ENCODE measurements at regions not wholly inside any gene's neighbourhood (a gene's known extent, or its start where the extent isn't known, plus 50 kb on each side); places are given as distances from the start of the nearest gene placed in this dataset.

DNA sequence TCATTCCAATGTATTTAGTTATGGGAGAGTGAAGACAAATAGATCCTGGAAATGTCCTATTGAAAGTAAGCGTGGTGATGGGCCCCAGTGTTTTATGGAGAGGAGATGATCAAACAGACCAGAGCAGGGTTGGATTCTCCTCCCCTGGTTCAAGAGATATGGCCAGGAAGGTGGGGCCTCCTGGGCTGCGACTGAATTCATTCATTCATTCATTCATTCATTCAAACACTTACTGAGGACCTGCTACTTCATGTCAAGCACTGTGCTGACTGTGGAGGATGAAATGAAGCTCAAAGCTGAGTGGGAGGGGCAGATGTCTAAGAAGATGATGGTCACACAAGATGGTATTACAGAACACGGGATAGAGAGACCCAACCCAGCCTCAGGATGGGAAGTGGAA is 71.5 kb upstream of the TNR start:
- Histone ChIP-seq H3K18ac (ENCODE audit: extremely low read depth, low read length) (no peak overlapping the region), H2AK5ac (ENCODE audit: low read depth, low read length) (no peak overlapping the region), H3K4me2 (ENCODE audit: insufficient read depth in 1 of 2, low read depth in 2 of 2, low read length in 2 of 2) (no peak overlapping the region), H2BK5ac (ENCODE audit: low read depth, low read length) (no peak overlapping the region), H3K27ac (ENCODE audit: low read depth, low read length) (no peak overlapping the region), H3K9ac (replicated peaks in 1 of 4; ENCODE audit: extremely low read depth in 1 of 4, low read depth in 3 of 4, low read length in 3 of 4) (no peak overlapping the region), H2BK15ac (ENCODE audit: low read length) (no peak overlapping the region), H4K20me1 (replicated peaks in 1 of 2; ENCODE audit: control insufficient read depth in 1 of 2, insufficient read depth in 2 of 2, low read length in 2 of 2) (no peaks in the 10 kb centered on the region), H3K27me3 (replicated peaks in 1 of 4; ENCODE audit: control insufficient read depth in 3 of 4, extremely low read depth in 1 of 4, insufficient read depth in 3 of 4, low read length in 3 of 4) (peaks cover 0 to 2% (median 0%) of the 10 kb centered on the region in 4 experiments; a peak in 1 of 7 replicates), H3K23ac (ENCODE audit: insufficient read length) (no peak overlapping the region), H3K79me1 (ENCODE audit: low read depth, low read length) (no peaks in the 10 kb centered on the region), H2BK20ac (ENCODE audit: low read length) (no peak overlapping the region), H3K23me2 (ENCODE audit: low read depth, low read length) (no peaks in the 10 kb centered on the region), H3K9me3 (ENCODE audit: insufficient read depth in 2 of 2, low read depth in 1 of 2, low read length in 1 of 2) (no peaks in the 10 kb centered on the region), H2BK120ac (replicated peaks; ENCODE audit: low read depth, low read length) (no peak overlapping the region), H3K79me2 (ENCODE audit: control insufficient read depth in 1 of 2, insufficient read depth in 2 of 2, low read length in 2 of 2) (no peaks in the 10 kb centered on the region), H3K36me3 (ENCODE audit: control insufficient read depth in 2 of 4, insufficient read depth in 4 of 4, low read length in 3 of 4) (no peaks in the 10 kb centered on the region), H2BK12ac (ENCODE audit: low read depth, low read length) (no peak overlapping the region), H3K4ac (replicated peaks; ENCODE audit: insufficient read length, low read depth, low read length) (no peak overlapping the region), H4K5ac (ENCODE audit: insufficient read length, low read depth, low read length) (no peak overlapping the region), H4K91ac (replicated peaks; ENCODE audit: insufficient read length, low read length) (no peak overlapping the region), H4K8ac (ENCODE audit: extremely low read depth, insufficient read depth, low read length) (no peak overlapping the region), H3K4me1 (replicated peaks in 1 of 4; ENCODE audit: control insufficient read depth in 3 of 4, insufficient read depth in 4 of 4, low read length in 3 of 4) (peaks cover 0 to 3% (median 0%) of the 10 kb centered on the region in 4 experiments; a peak in 1 of 7 replicates), H3K56ac (replicated peaks; ENCODE audit: insufficient read length, low read depth, low read length) (no peak overlapping the region), H2AFZ (ENCODE audit: low read length) (no peak overlapping the region), H3K4me3 (ENCODE audit: extremely low read depth in 1 of 4, insufficient read depth in 2 of 4, low read depth in 3 of 4, low read length in 4 of 4) (no peak overlapping the region), H3K14ac (ENCODE audit: insufficient read length) (no peak overlapping the region)
- 70% methylated on average over 3 of the region's 3 CpGs; no CpG with 5 or more reads in 1 of the 2 experiments for WGBS, 2 experiments (ENCODE audit: extremely low coverage in 1 of 2, insufficient coverage in 1 of 2, insufficient read length in 1 of 2, insufficient replicate concordance in 2 of 2, low coverage in 1 of 2, low lambda C conversion rate in 2 of 2, missing lambda C conversion rate in 1 of 2)
- TF ChIP-seq CHD1 (IDR thresholded peaks at IDR 0.05; ENCODE audit: low read depth, low read length) (no peak), TAF1 (IDR thresholded peaks at IDR 0.05; ENCODE audit: low read depth, low read length) (no peak), HDAC6 (IDR thresholded peaks at IDR 0.05; ENCODE audit: low read depth, low read length) (no peak), POLR2A (IDR thresholded peaks at IDR 0.05; ENCODE audit: control extremely low read depth in 1 of 2, low read depth in 2 of 2, low read length in 2 of 2) (no peak), RBBP5 (IDR thresholded peaks at IDR 0.05; ENCODE audit: borderline replicate concordance, low read depth, low read length) (no peak), GABPA (IDR thresholded peaks at IDR 0.05; ENCODE audit: borderline replicate concordance, insufficient read depth, low read length) (no peak)
- ChIA-PET POLR2A (ENCODE audit: partially characterized antibody) (no interaction called here), CTCF (ENCODE audit: partially characterized antibody) (interaction anchor here (0.9 to 2.3 kb wide), 4 partner anchors 10 to 663 kb away, joined by 3 to 13 read pairs (median 6); no protein-coding TSS in a partner anchor)
- FAIRE-seq (no peak), DNase-seq (ENCODE audit: low read depth in 1 of 2, low spot score in 2 of 2) (no peak)
